HUES6 (cell line): ENCODE measurements at regions not wholly inside any gene's neighbourhood (a gene's known extent, or its start where the extent isn't known, plus 50 kb on each side); places are given as distances from the start of the nearest gene placed in this dataset.
"Not testable (repeated sequence)": the region's sequence is repeated elsewhere in the genome, so short reads cannot be mapped to it uniquely, and the experiment has no call there.

ENCODE experiments used
- H3K27ac ChIP-seq: 2 replicates; pipeline ENCODE4 v1.7.0; 2013; ENCODE audit warnings: low read depth, mild to moderate bottlenecking, low read length, inconsistent platforms
- H3K27me3 ChIP-seq: 2 replicates; pipeline ENCODE4 v1.6.1; 2013; ENCODE audit warnings: low read length; ENCODE audit not compliant: control insufficient read depth, insufficient read depth
- H3K36me3 ChIP-seq: 2 replicates; pipeline ENCODE4 v1.6.1; 2013; ENCODE audit warnings: low read length; ENCODE audit not compliant: control insufficient read depth, insufficient read depth
- H3K4me1 ChIP-seq: 2 replicates; pipeline ENCODE4 v1.6.1; 2013; ENCODE audit warnings: low read length; ENCODE audit not compliant: control insufficient read depth, insufficient read depth
- H3K4me3 ChIP-seq: 2 replicates; pipeline ENCODE4 v1.5.1; 2013; ENCODE audit warnings: low read depth, low read length
- H3K9ac ChIP-seq: one replicate; pipeline ENCODE4 v1.6.1; 2013; ENCODE audit warnings: mild to moderate bottlenecking, low read length
- H3K9me3 ChIP-seq: 2 replicates; pipeline ENCODE4 v1.6.1; 2013; ENCODE audit warnings: low read depth, low read length; ENCODE audit not compliant: control insufficient read depth, insufficient read depth

- not testable (repeated sequence) for H3K9ac ChIP-seq, H3K27ac ChIP-seq, H3K36me3 ChIP-seq, H3K4me3 ChIP-seq, H3K4me1 ChIP-seq, H3K27me3 ChIP-seq, H3K9me3 ChIP-seq
Observed at GRCh38 chr2:131844044-131844443, 316.4 kb downstream of the CCDC74A start.

DNA sequence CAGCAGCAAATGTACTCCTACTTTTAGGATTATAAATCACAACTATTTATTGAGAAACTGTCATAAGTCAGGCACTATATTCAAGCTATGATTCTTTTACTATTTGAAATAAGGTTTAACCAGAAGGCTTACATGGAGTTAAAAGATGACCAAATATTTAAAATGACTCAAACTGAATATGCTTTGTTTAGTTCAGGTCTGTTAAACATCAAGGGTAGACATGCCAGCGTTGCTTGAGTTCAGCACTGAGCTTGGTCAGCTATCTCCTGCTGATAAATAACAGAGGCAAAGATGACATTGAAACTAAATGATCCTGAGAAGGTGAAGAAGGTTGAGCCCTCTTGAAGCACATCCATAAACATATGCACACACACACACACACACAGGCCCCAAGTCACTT lies 305.6 kb downstream of the ANKRD30BL start:
- H3K9me3 ChIP-seq, H3K27ac ChIP-seq, H3K4me3 ChIP-seq, H3K9ac ChIP-seq, H3K36me3 ChIP-seq, H3K27me3 ChIP-seq, H3K4me1 ChIP-seq: not testable (repeated sequence)

- not testable (repeated sequence) for H3K4me1 ChIP-seq, H3K36me3 ChIP-seq, H3K9me3 ChIP-seq, H3K9ac ChIP-seq, H3K27ac ChIP-seq, H3K4me3 ChIP-seq, H3K27me3 ChIP-seq
Observed at GRCh38 chr2:131858197-131858596, 303.6 kb downstream of the ANKRD30BL start.
